H1 (cell line): ENCODE measurements at regions not wholly inside any gene's neighbourhood (a gene's known extent, or its start where the extent isn't known, plus 50 kb on each side); places are given as distances from the start of the nearest gene placed in this dataset.

ENCODE experiments used
- CTCF ChIA-PET: fragments of 300-600 bp; sonication (Branson Sonifier 250); formaldehyde crosslinking; loops from one replicate; lab custom pipeline; 2021; ENCODE audit not compliant: partially characterized antibody; lab: Charles Lee
- POLR2A ChIA-PET: fragments of 300-600 bp; sonication (Branson Sonifier 250); formaldehyde crosslinking; loops from one replicate; lab custom pipeline; 2021; ENCODE audit warnings: inconsistent platforms; ENCODE audit not compliant: partially characterized antibody; lab: Charles Lee
- DNase-seq, 2 experiments: peaks; one replicate each; pipeline versions ENCODE4 v3.0.0 to v3.0.0-alpha.2; 2010 to 2022; ENCODE audit warnings: low spot score in 2 of 2, low read depth in 1 of 2, mixed read lengths in 1 of 2
- FAIRE-seq: peaks from 2 replicates; lab custom pipeline; 2011; peaks lifted over from hg19 to GRCh38; lab: Jason Lieb, UNC
- H2AFZ ChIP-seq: 2 replicates; pipeline ENCODE4 v1.8.1; 2012; ENCODE audit warnings: low read length, inconsistent platforms
- H2AK5ac ChIP-seq: 2 replicates; pipeline ENCODE4 v1.6.1; 2013; ENCODE audit warnings: low read depth, low read length
- H2BK120ac ChIP-seq: replicated peaks from 2 replicates; pipeline ENCODE3; 2013; ENCODE audit warnings: low read depth, low read length, inconsistent platforms
- H2BK12ac ChIP-seq: 2 replicates; pipeline ENCODE4 v1.6.1; 2013; ENCODE audit warnings: low read depth, low read length
- H2BK15ac ChIP-seq: 2 replicates; pipeline ENCODE4 v1.6.1; 2013; ENCODE audit warnings: low read length
- H2BK20ac ChIP-seq: 2 replicates; pipeline ENCODE4 v1.6.1; 2013; ENCODE audit warnings: low read length
- H2BK5ac ChIP-seq: 2 replicates; pipeline ENCODE4 v1.6.1; 2013; ENCODE audit warnings: low read depth, low read length
- H3K14ac ChIP-seq: 2 replicates; pipeline ENCODE4 v1.6.1; 2013; ENCODE audit warnings: inconsistent platforms; ENCODE audit not compliant: insufficient read length
- H3K18ac ChIP-seq: 2 replicates; pipeline ENCODE4 v1.6.1; 2013; ENCODE audit warnings: low read length; ENCODE audit errors: extremely low read depth
- H3K23ac ChIP-seq: 2 replicates; pipeline ENCODE4 v1.6.1; 2013; ENCODE audit warnings: inconsistent platforms; ENCODE audit not compliant: insufficient read length
- H3K23me2 ChIP-seq: 2 replicates; pipeline ENCODE4 v1.6.1; 2013; ENCODE audit warnings: low read depth, low read length
- H3K27ac ChIP-seq: 2 replicates; pipeline ENCODE4 v1.6.1; 2011; ENCODE audit warnings: low read depth, low read length, inconsistent platforms
- H3K27me3 ChIP-seq, 4 experiments: replicated peaks in 1 of 4; 1 replicate in 1 of 4; 2 replicates in 3 of 4; pipeline versions ENCODE4 v1.6.1 to v1.8.1; 2011 to 2013; ENCODE audit warnings: low read length in 3 of 4, mild to moderate bottlenecking in 3 of 4, inconsistent platforms in 2 of 4, mixed read lengths in 2 of 4, moderate library complexity in 1 of 4; ENCODE audit not compliant: control insufficient read depth in 3 of 4, insufficient read depth in 3 of 4; ENCODE audit errors: extremely low read depth in 1 of 4
- H3K36me3 ChIP-seq, 4 experiments: 2 replicates each; pipeline versions ENCODE4 v1.6.1 to v1.8.1; 2011 to 2013; ENCODE audit warnings: mild to moderate bottlenecking in 4 of 4, low read length in 3 of 4, moderate library complexity in 2 of 4, control low read depth in 1 of 4, inconsistent platforms in 1 of 4; ENCODE audit not compliant: insufficient read depth in 4 of 4, control insufficient read depth in 2 of 4
- H3K4ac ChIP-seq: replicated peaks from 2 replicates; pipeline ENCODE3; 2013; ENCODE audit warnings: low read length, low read depth, mixed read lengths, inconsistent platforms; ENCODE audit not compliant: insufficient read length
- H3K4me1 ChIP-seq, 4 experiments: replicated peaks in 1 of 4; 1 replicate in 1 of 4; 2 replicates in 3 of 4; pipeline versions ENCODE4 v1.6.1 to v1.8.1; 2011 to 2013; ENCODE audit warnings: low read length in 3 of 4, inconsistent platforms in 2 of 4, mixed read lengths in 1 of 4; ENCODE audit not compliant: insufficient read depth in 4 of 4, control insufficient read depth in 3 of 4
- H3K4me2 ChIP-seq, 2 experiments: 2 replicates each; pipeline versions ENCODE4 v1.6.1 to v1.8.1; 2011 to 2013; ENCODE audit warnings: low read depth in 2 of 2, low read length in 2 of 2, control low read depth in 1 of 2, inconsistent platforms in 1 of 2, mild to moderate bottlenecking in 1 of 2; ENCODE audit not compliant: insufficient read depth in 1 of 2
- H3K4me3 ChIP-seq, 4 experiments: fragments of 200-600, 300-600 bp in 1 of 4; sonication (generic), shearing (Covaris generic), sonication (Bioruptor Twin) in 1 of 4; 2 replicates each; pipeline versions ENCODE4 v1.5.1 to v1.8.1; 2011 to 2016; ENCODE audit warnings: low read length in 4 of 4, low read depth in 3 of 4, control low read depth in 2 of 4, inconsistent platforms in 2 of 4, mild to moderate bottlenecking in 2 of 4, mixed read lengths in 1 of 4, moderate library complexity in 1 of 4; ENCODE audit not compliant: insufficient read depth in 2 of 4; ENCODE audit errors: extremely low read depth in 1 of 4
- H3K56ac ChIP-seq: replicated peaks from 2 replicates; pipeline ENCODE3; 2013; ENCODE audit warnings: low read depth, mild to moderate bottlenecking, mixed read lengths, low read length, inconsistent platforms; ENCODE audit not compliant: insufficient read length
- H3K79me1 ChIP-seq: 2 replicates; pipeline ENCODE4 v1.6.1; 2013; ENCODE audit warnings: low read depth, low read length, control low read depth
- H3K79me2 ChIP-seq, 2 experiments: 2 replicates each; pipeline versions ENCODE4 v1.6.1 to v1.8.1; 2012 to 2013; ENCODE audit warnings: low read length in 2 of 2, mild to moderate bottlenecking in 2 of 2, inconsistent platforms in 1 of 2; ENCODE audit not compliant: insufficient read depth in 2 of 2, control insufficient read depth in 1 of 2
- H3K9ac ChIP-seq, 4 experiments: replicated peaks in 1 of 4; 1 replicate in 1 of 4; 2 replicates in 3 of 4; pipeline versions ENCODE4 v1.6.1 to v1.8.1; 2011 to 2013; ENCODE audit warnings: low read depth in 3 of 4, low read length in 3 of 4, control low read depth in 2 of 4, mild to moderate bottlenecking in 2 of 4, moderate library complexity in 2 of 4, inconsistent platforms in 1 of 4; ENCODE audit errors: extremely low read depth in 1 of 4
- H3K9me3 ChIP-seq, 2 experiments: 2 replicates each; pipeline versions ENCODE4 v1.6.1 to v1.8.1; 2012 to 2013; ENCODE audit warnings: mild to moderate bottlenecking in 2 of 2, moderate library complexity in 2 of 2, control low read depth in 1 of 2, inconsistent platforms in 1 of 2, low read depth in 1 of 2, low read length in 1 of 2, mixed read lengths in 1 of 2; ENCODE audit not compliant: insufficient read depth in 2 of 2
- H4K20me1 ChIP-seq, 2 experiments: replicated peaks in 1 of 2; 2 replicates each; pipeline versions ENCODE3 to v1.8.1; 2011 to 2013; ENCODE audit warnings: inconsistent platforms in 2 of 2, low read length in 2 of 2, mild to moderate bottlenecking in 1 of 2; ENCODE audit not compliant: insufficient read depth in 2 of 2, control insufficient read depth in 1 of 2
- H4K5ac ChIP-seq: 2 replicates; pipeline ENCODE4 v1.6.1; 2013; ENCODE audit warnings: low read length, low read depth, mixed read lengths, inconsistent platforms; ENCODE audit not compliant: insufficient read length
- H4K8ac ChIP-seq: 2 replicates; pipeline ENCODE4 v1.8.0; 2013; ENCODE audit warnings: mild to moderate bottlenecking, moderate library complexity, low read length, inconsistent platforms; ENCODE audit not compliant: insufficient read depth; ENCODE audit errors: extremely low read depth
- H4K91ac ChIP-seq: replicated peaks from 2 replicates; pipeline ENCODE3; 2013; ENCODE audit warnings: low read length, mixed read lengths, inconsistent platforms; ENCODE audit not compliant: insufficient read length
- BCL11A ChIP-seq, 2 experiments: IDR thresholded peaks; one replicate each; pipeline ENCODE4 v1.6.1; 2011; ENCODE audit warnings: low read depth in 2 of 2, low read length in 2 of 2, mild to moderate bottlenecking in 2 of 2
- EP300 ChIP-seq, 2 experiments: IDR thresholded peaks; 1 replicate in 1 of 2; 2 replicates in 1 of 2; pipeline ENCODE4 v1.6.1; 2011 to 2012; ENCODE audit warnings: low read depth in 2 of 2, low read length in 2 of 2, mild to moderate bottlenecking in 2 of 2, borderline replicate concordance in 1 of 2, inconsistent platforms in 1 of 2, moderate library complexity in 1 of 2
- RAD21 ChIP-seq, 2 experiments: IDR thresholded peaks in 1 of 2; conservative IDR thresholded peaks in 1 of 2; 2 replicates each; pipeline ENCODE4 v1.6.1; 2011; ENCODE audit warnings: low read depth in 2 of 2, low read length in 2 of 2, improper control_type of control experiment in 1 of 2, inconsistent platforms in 1 of 2, mild to moderate bottlenecking in 1 of 2, moderate library complexity in 1 of 2
- SRF ChIP-seq: IDR thresholded peaks from 2 replicates; pipeline ENCODE4 v1.6.1; 2011; ENCODE audit warnings: mild to moderate bottlenecking, low read depth, low read length, moderate library complexity
- WGBS, 2 experiments: shearing (Covaris generic) in 1 of 2; methylation state at CpG; one replicate each; pipeline versions ENCODE4 v1.1.6 to v1.1.7; 2013 to 2015; ENCODE audit warnings: low lambda C conversion rate in 2 of 2, mixed read lengths in 2 of 2, inconsistent platforms in 1 of 2, low coverage in 1 of 2, missing lambda C conversion rate in 1 of 2; ENCODE audit not compliant: insufficient replicate concordance in 2 of 2, insufficient coverage in 1 of 2, insufficient read length in 1 of 2; ENCODE audit errors: extremely low coverage in 1 of 2, missing lambda C conversion rate in 1 of 2; 5-methylcytosine and 5-hydroxymethylcytosine counted together

GRCh38 chr10:91088300-91089140 is 131.9 kb upstream of the PCGF5 start:
- ChIA-PET CTCF (interaction anchor here (0.6 to 2.0 kb wide), 11 partner anchors 12 to 1567 kb away, joined by 3 to 13 read pairs (median 4); no protein-coding TSS in a partner anchor), POLR2A (no interaction called here)
- DNase-seq (no peak), FAIRE-seq (no peak)
- H3K4me1 ChIP-seq: no peaks in the 10 kb centered on the region
- H2BK20ac ChIP-seq: no peak overlapping the region
- no peak overlapping the region for H4K5ac ChIP-seq
- no peak overlapping the region for H3K18ac ChIP-seq
- H3K36me3 ChIP-seq: no peaks in the 10 kb centered on the region
- H3K14ac ChIP-seq: no peak overlapping the region
- no peaks in the 10 kb centered on the region for H3K79me2 ChIP-seq
- H3K4me3 ChIP-seq: no peak overlapping the region
- H4K8ac ChIP-seq: no peak overlapping the region
- H2BK5ac ChIP-seq: no peak overlapping the region
- no peak overlapping the region for H3K56ac ChIP-seq
- H3K27ac ChIP-seq: no peak overlapping the region
- TF ChIP-seq EP300 (IDR thresholded peaks at IDR 0.05; ENCODE audit: borderline replicate concordance in 1 of 2, low read depth in 2 of 2, low read length in 2 of 2): no peak
- TF ChIP-seq BCL11A (IDR thresholded peaks at IDR 0.05; ENCODE audit: low read depth in 2 of 2, low read length in 2 of 2): no peak
- no peak for TF ChIP-seq SRF
- peak in 1 of 2 experiments; percentile 33; a peak in 3 of 4 replicates for TF ChIP-seq RAD21 (IDR thresholded peaks at IDR 0.05 in 1 of 2, conservative IDR thresholded peaks at IDR 0.05 in 1 of 2; ENCODE audit: low read depth in 2 of 2, low read length in 2 of 2)
- H2BK120ac ChIP-seq: no peak overlapping the region
- no peak overlapping the region for H3K4me2 ChIP-seq
- no peak overlapping the region for H3K4ac ChIP-seq
- H3K9ac ChIP-seq: no peak overlapping the region
- no peak overlapping the region for H3K23ac ChIP-seq
- H2AFZ ChIP-seq: no peak overlapping the region
- WGBS, 2 experiments: 73% methylated on average over 7 of the region's 7 CpGs; no CpG with 5 or more reads in 1 of the 2 experiments
- H2BK12ac ChIP-seq: no peak overlapping the region
- no peaks in the 10 kb centered on the region; the same call in 1 of the 2 replicates for H3K23me2 ChIP-seq
- H3K27me3 ChIP-seq: no peaks in the 10 kb centered on the region
- no peak overlapping the region for H2BK15ac ChIP-seq
- no peak overlapping the region for H2AK5ac ChIP-seq
- H3K79me1 ChIP-seq: no peaks in the 10 kb centered on the region
- H3K9me3 ChIP-seq: peaks cover 8 to 9% of the 10 kb centered on the region in 2 experiments; a peak in 2 of 4 replicates
- no peak overlapping the region for H4K91ac ChIP-seq
- no peaks in the 10 kb centered on the region for H4K20me1 ChIP-seq
